OCI-M2 (cell line): ENCODE measurements at regions not wholly inside any gene's neighbourhood (a gene's known extent, or its start where the extent isn't known, plus 50 kb on each side); places are given as distances from the start of the nearest gene placed in this dataset.
"Not testable (repeated sequence)": the region's sequence is repeated elsewhere in the genome, so short reads cannot be mapped to it uniquely, and the experiment has no call there.

Source experiments
- DNase-seq: peaks from one replicate; lab custom pipeline; 2025; ENCODE audit not compliant: unreplicated experiment; lab: John Stamatoyannopoulos, UW

GRCh38 chr4:64016893-64017292 lies 392.4 kb downstream of the TECRL start:
- DNase-seq = no peak

DNA sequence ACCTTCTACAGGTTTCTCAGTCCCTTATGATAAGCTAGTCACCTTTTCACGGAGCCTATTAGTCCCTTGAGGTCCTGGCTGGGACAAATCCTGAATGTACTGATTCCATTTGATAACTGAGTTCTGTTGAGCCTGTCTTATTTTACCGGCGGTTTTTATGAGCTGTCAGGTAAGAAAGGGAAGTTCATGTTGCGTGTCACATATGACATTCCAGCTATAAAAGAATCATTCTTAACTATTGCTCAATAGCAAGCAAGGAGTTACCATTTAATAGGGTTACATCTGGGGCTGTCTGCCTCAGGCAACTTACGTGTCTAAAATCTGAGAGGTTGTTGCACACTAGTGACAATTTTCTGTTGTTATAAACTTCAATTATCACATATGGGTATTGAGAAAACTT lies 394.6 kb downstream of the TECRL start:
- no peak for DNase-seq

GRCh38 chr4:64001229-64001898 lies 407.9 kb downstream of the TECRL start:
- DNase-seq = no peak

DNA sequence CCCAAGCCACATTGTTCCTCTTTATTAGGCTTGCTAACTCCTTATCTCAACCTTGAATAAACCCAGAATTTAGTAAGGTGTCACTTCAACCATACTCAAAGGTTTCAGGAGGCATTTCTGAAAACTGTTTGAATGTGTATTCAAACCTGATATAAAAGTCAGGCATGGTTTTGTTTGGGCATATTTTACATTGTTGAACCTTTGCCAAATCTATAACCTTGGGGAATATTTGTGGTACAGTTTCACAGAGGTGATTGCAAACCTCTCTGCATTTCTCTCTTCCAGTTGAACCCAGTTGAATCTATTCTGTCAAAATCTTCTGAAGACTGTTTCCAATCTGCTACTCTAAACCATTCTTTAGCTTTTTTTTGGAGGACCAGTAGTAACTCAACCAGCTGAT lies 409.0 kb downstream of the TECRL start:
- DNase-seq = no peak

- no peak for DNase-seq
Observed at GRCh38 chr4:63986253-63986652, 423.0 kb downstream of the TECRL start.

DNA sequence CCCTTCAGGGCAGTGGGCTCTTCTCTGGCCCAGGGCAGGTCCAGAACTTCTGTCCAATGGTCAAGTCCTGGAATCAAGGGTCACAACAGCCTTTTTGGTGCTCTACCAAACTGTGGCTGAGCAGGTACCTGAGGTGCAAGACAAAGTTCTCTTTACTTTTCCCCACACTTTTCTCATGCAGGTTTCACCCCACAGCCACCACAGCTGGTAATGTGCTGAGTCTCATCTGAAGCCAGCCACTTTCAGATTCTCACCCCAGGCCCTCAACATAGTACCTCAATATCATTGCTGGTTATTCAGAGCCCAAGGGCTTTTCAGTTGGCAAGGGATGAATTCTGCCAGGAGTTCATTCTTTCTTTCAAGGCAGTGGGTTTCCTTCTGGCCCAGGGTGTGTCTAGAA lies 426.0 kb downstream of the TECRL start:
- no peak for DNase-seq

GRCh38 chr4:63965875-63966274 lies 443.4 kb downstream of the TECRL start:
- no peak for DNase-seq

DNA sequence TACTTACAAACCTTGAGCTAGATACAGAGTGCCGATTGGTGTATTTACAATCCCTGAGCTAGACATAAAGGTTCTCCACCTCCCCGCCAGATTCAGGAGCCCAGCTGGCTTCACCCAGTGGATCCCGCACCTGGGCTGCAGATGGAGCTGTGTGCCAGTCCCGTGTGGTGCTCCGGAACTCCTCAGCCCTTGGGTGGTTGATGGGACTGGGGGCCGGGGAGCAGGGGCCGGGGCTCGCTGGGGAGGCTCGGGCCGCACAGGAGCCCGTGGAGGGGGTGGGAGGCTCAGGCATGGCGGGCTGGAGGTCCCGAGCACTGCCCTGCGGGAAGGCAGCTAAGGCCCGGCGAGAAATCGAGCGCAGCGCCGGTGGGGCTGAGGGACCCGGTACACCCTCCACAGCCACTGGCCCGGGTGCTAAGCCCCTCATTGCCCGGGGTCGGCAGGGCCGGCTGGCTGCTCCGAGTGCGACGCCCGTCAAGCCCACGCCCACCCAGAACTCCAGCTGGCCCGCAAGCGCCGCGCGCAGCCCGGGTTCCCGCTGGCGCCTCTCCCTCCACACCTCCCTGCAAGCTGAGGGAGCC lies 466.5 kb downstream of the TECRL start:
- DNase-seq = not testable (repeated sequence)

DNA sequence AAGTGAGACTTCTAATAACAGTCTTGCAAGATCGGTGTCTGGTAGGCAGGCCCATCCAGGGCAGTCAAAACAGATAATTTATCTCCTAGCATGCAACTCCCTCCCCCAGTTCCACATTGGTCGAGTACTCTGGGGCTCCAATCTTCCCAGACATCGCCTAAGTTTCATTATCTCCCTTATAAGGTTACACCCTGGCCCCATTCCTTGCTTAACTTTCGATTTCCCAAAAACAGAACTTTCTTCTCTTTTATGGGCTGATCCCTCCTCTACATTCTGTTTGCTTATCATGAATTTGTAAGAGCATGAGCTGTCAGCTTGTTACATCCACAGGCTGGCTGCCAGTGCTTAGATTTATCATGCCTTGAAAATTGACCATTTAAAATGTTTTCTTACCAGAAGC lies 471.3 kb downstream of the TECRL start:
- DNase-seq = peak; percentile 73

DNA sequence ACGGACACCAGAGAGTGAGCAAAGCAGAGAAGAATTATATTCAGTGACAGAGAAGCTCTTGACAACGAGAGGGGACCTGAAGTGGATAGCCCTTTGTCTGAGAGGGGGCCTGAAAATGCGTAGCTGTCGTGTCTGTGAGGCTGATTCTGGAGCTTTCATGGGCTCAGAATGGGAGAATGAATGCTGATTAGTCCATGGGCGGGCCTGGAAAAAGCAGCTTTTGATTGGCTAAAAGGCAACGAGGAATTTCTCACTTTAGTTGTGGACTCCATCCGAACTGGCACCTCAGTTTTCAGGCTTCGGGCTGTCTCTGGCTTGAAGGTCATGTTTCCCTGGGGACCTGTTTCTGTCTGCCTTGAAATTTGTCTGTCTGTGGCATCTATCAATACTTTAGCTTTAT lies 487.1 kb downstream of the TECRL start:
- DNase-seq = no peak

GRCh38 chr4:63921561-63921960 lies 487.7 kb downstream of the TECRL start:
- DNase-seq = no peak

- no peak for DNase-seq
Observed at GRCh38 chr4:63919636-63920365, 489.4 kb downstream of the TECRL start.

- DNase-seq = no peak
Observed at GRCh38 chr4:63906660-63907183, 502.5 kb downstream of the TECRL start.

- DNase-seq = no peak
Observed at GRCh38 chr4:63904201-63904600, 505.0 kb downstream of the TECRL start.

GRCh38 chr4:63901304-63901703 lies 507.9 kb downstream of the TECRL start:
- no peak for DNase-seq

GRCh38 chr4:63898961-63899360 lies 510.3 kb downstream of the TECRL start:
- no peak for DNase-seq

GRCh38 chr4:63894161-63894560 lies 515.1 kb downstream of the TECRL start:
- DNase-seq = no peak

- no peak for DNase-seq
Observed at GRCh38 chr4:63869370-63869769, 539.9 kb downstream of the TECRL start.

DNA sequence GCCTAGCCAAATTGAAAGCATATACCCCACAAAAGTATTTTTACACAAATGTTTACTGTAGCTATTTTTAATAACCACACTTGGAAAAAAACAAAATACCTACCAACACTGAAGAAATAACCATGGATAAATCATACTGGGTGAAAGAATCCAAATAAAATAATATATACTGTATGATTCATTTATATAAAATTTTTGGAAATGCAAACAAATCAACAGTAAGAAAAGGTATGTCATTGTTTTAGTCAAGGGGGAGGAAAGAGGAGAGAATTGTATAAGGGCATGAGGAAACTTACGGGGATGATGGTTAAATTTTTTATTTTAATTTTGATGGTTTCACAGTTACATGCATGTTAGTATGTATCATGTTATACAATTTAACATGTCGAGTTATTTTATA lies 557.8 kb downstream of the TECRL start:
- no peak for DNase-seq

DNA sequence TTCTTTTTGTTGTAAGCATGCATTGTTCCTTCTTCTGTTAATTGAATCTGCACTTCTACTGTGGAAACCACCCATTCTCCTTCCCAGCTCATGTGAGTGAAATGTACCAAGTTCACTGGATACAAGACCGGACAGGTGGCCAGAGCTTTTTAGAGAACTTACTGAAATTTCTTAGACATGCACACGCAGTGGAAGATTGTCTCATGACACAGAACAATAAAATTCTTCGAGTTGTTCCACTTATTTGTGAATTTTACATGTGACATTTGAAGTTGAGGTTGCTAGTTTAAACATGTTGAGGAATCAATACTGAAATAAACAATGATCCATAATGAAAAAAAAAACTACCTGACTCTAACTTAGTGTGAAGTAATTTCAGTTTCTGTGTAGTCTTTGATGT lies 568.0 kb downstream of the TECRL start:
- DNase-seq = no peak

- no peak for DNase-seq
Observed at GRCh38 chr4:63831590-63832155, 577.6 kb downstream of the TECRL start.
